OCI-LY1 (cell line): ENCODE measurements at regions not wholly inside any gene's neighbourhood (a gene's known extent, or its start where the extent isn't known, plus 50 kb on each side); places are given as distances from the start of the nearest gene placed in this dataset.
A peak's percentile ranks its signal among the peaks of the same experiment; 100 is the strongest.

Source experiments
- H2AFZ ChIP-seq: fragments of 200-600 bp; sonication (generic), shearing (Covaris generic); 2 replicates; pipeline ENCODE4 v1.6.0; 2014; ENCODE audit warnings: antibody characterized with exemption, mild to moderate bottlenecking, low read length
- H3F3A ChIP-seq: fragments of 200-600 bp; sonication (generic), shearing (Covaris generic); 2 replicates; pipeline ENCODE4 v1.6.0; 2014; ENCODE audit warnings: mild to moderate bottlenecking, antibody characterized with exemption, low read length, moderate library complexity; ENCODE audit not compliant: insufficient read depth
- H3K27ac ChIP-seq: fragments of 200-600 bp; sonication (generic); 2 replicates; pipeline ENCODE4 v1.5.1; 2014; ENCODE audit warnings: low read length, mixed run types, mild to moderate bottlenecking, low read depth; ENCODE audit not compliant: poor library complexity, severe bottlenecking
- H3K27me3 ChIP-seq: fragments of 200-600 bp; sonication (generic); 2 replicates; pipeline ENCODE4 v1.6.0; 2014; ENCODE audit warnings: antibody characterized with exemption, mild to moderate bottlenecking, low read length, moderate library complexity; ENCODE audit not compliant: insufficient read depth
- H3K36me3 ChIP-seq: fragments of 200-600 bp; sonication (generic); 2 replicates; pipeline ENCODE4 v1.6.1; 2014; ENCODE audit warnings: mild to moderate bottlenecking, antibody characterized with exemption, low read length, moderate library complexity, mixed read lengths; ENCODE audit not compliant: insufficient read depth
- H3K4me1 ChIP-seq: fragments of 200-600 bp; sonication (generic); 2 replicates; pipeline ENCODE4 v1.5.1; 2014; ENCODE audit warnings: mild to moderate bottlenecking, low read length, moderate library complexity; ENCODE audit not compliant: insufficient read depth, severe bottlenecking
- H3K4me2 ChIP-seq: fragments of 200-600 bp; sonication (generic), shearing (Covaris generic); 2 replicates; pipeline ENCODE4 v1.6.1; 2014; ENCODE audit warnings: low read length
- H3K4me3 ChIP-seq: fragments of 200-600 bp; sonication (generic); 2 replicates; pipeline ENCODE4 v1.5.1; 2014; ENCODE audit warnings: low read length, low read depth, mild to moderate bottlenecking, mixed read lengths; ENCODE audit not compliant: poor library complexity, severe bottlenecking
- H3K79me2 ChIP-seq: fragments of 200-600 bp; shearing (Covaris generic); 2 replicates; pipeline ENCODE4 v1.6.1; 2016; ENCODE audit warnings: mixed run types, low read length, mixed read lengths; ENCODE audit not compliant: insufficient read depth
- H3K9ac ChIP-seq: fragments of 200-600 bp; sonication (generic), shearing (Covaris generic); 2 replicates; pipeline ENCODE4 v1.6.1; 2014; ENCODE audit warnings: mild to moderate bottlenecking, low read length, mixed read lengths
- H3K9me2 ChIP-seq: fragments of 200-600 bp; sonication (generic), shearing (Covaris generic); 2 replicates; pipeline ENCODE4 v1.6.1; 2014; ENCODE audit warnings: low read depth, mild to moderate bottlenecking, low read length, mixed read lengths
- H3K9me3 ChIP-seq: fragments of 200-600 bp; shearing (Covaris generic); 2 replicates; pipeline ENCODE4 v1.6.1; 2014; ENCODE audit warnings: low read length, mixed read lengths
- H4K20me1 ChIP-seq: fragments of 200-600 bp; sonication (generic), shearing (Covaris generic); 2 replicates; pipeline ENCODE4 v1.6.0; 2016; ENCODE audit warnings: mild to moderate bottlenecking, low read length; ENCODE audit not compliant: insufficient read depth
- EZH2 ChIP-seq: fragments of 200-600 bp; sonication (generic), shearing (Covaris generic); IDR thresholded peaks from 2 replicates; pipeline ENCODE4 v1.8.0; 2017; ENCODE audit warnings: borderline replicate concordance, mixed run types, mild to moderate bottlenecking, antibody characterized with exemption, low read length, moderate library complexity, mixed read lengths
- TF ChIP-seq, protein P1 (sequence below): fragments of 200-600 bp; sonication (generic), shearing (Covaris generic); IDR thresholded peaks from 2 replicates; pipeline ENCODE4 v1.5.1; 2017; ENCODE audit warnings: mild to moderate bottlenecking, antibody characterized with exemption, low read length, moderate library complexity, mixed read lengths

DNA sequence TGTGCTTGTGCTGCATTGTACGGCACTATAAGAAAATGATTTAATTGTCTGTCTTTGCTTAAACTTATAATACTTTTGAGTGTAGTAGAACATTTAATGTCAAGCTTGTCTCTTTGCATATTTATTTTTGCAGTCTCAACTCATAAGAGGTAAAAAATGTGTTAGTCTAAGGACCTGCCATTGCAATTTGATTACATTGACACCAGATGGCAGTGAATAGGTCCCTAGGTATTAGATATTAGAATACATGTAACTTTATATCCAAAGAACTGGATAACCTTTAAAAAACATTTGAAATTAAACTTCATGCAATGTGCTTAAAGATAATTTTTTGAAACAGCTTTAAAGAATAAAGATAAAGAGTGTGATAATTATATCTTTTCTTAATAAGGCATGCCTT lies 1421.3 kb downstream of the OLFM4 start:
- no peaks in the 10 kb centered on the region for H3F3A ChIP-seq
- H2AFZ ChIP-seq, result no peak overlapping the region
- no peaks in the 10 kb centered on the region for H3K79me2 ChIP-seq
- no peak overlapping the region for H3K4me2 ChIP-seq
- no peaks in the 10 kb centered on the region for H4K20me1 ChIP-seq
- no peaks in the 10 kb centered on the region for H3K9me3 ChIP-seq
- H3K9me2 ChIP-seq, result no peaks in the 10 kb centered on the region
- H3K27me3 ChIP-seq, result no peaks in the 10 kb centered on the region
- H3K4me3 ChIP-seq, result no peak overlapping the region
- no peak overlapping the region for H3K9ac ChIP-seq
- no peak for TF ChIP-seq EZH2
- TF ChIP-seq, protein P1, sequence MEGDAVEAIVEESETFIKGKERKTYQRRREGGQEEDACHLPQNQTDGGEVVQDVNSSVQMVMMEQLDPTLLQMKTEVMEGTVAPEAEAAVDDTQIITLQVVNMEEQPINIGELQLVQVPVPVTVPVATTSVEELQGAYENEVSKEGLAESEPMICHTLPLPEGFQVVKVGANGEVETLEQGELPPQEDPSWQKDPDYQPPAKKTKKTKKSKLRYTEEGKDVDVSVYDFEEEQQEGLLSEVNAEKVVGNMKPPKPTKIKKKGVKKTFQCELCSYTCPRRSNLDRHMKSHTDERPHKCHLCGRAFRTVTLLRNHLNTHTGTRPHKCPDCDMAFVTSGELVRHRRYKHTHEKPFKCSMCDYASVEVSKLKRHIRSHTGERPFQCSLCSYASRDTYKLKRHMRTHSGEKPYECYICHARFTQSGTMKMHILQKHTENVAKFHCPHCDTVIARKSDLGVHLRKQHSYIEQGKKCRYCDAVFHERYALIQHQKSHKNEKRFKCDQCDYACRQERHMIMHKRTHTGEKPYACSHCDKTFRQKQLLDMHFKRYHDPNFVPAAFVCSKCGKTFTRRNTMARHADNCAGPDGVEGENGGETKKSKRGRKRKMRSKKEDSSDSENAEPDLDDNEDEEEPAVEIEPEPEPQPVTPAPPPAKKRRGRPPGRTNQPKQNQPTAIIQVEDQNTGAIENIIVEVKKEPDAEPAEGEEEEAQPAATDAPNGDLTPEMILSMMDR, result peak; percentile 31; the same call in 1 of the 2 replicates
- H3K4me1 ChIP-seq, result no peaks in the 10 kb centered on the region
- no peak overlapping the region for H3K27ac ChIP-seq
- no peaks in the 10 kb centered on the region for H3K36me3 ChIP-seq

DNA sequence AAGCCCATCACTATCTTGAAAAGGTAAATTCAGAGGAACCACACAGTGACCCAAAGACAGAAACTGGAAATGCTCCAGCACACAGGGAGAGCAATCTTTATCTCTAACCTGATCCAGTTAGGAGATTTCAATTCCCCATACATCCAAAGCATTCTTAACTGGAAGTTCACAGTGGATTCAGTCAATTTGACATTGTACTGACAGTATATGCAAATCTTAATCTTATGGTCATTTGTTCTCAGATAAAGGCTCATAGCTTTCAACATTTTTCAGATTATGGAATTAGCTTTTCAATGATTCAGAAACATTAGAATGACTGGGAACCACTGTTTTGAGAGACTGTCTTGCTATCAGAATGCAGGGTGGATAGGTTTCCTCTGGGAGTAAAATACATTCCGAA lies 1455.6 kb downstream of the OLFM4 start:
- TF ChIP-seq, protein P1, result no peak
- no peak for TF ChIP-seq EZH2
- Histone ChIP-seq H2AFZ (no peak overlapping the region), H3K4me1 (no peaks in the 10 kb centered on the region), H4K20me1 (no peaks in the 10 kb centered on the region), H3K9me3 (no peaks in the 10 kb centered on the region), H3F3A (no peaks in the 10 kb centered on the region), H3K36me3 (no peaks in the 10 kb centered on the region), H3K4me3 (no peak overlapping the region), H3K27me3 (no peaks in the 10 kb centered on the region), H3K9me2 (no peaks in the 10 kb centered on the region), H3K4me2 (no peak overlapping the region), H3K79me2 (no peaks in the 10 kb centered on the region), H3K27ac (no peak overlapping the region), H3K9ac (no peak overlapping the region)

DNA sequence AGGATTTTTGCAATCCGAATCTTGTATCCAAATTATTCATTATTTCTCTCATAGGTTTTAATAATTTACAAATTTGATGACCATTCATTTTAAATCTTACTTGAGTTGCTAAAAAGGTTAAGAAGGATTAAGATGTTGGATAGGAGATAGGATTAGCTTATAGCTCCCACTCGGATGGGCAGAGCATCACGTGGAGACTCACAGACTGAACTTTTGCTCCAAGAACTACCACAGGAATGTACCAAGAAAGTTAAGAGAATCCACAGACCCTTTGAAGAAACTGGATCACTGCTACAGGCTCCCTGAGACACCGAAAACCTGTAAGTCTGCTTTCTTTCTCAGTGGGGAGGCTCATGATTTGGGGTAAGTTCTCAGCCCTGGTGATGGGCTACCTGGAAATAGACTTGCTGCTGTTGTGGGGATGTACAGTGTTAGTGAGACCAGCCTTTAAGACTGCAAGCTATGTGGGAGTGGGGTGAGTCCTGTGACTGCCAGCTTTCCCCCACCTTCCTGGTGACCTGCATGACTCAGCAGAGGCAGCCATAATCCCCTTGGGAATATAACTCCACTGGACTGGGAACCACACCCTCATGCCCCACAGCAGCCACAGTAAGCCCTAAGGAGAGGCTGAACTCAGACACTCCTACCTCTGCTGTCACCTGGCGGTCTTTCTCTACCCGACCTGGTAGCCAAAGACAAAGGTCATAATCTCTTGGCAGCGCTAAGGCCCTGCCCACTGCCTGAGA lies 1458.0 kb downstream of the OLFM4 start:
- Histone ChIP-seq H3K4me1 (no peaks in the 10 kb centered on the region), H3F3A (no peaks in the 10 kb centered on the region), H3K36me3 (no peaks in the 10 kb centered on the region), H3K27ac (no peak overlapping the region), H3K9ac (no peak overlapping the region), H2AFZ (no peak overlapping the region), H3K27me3 (no peaks in the 10 kb centered on the region), H3K79me2 (no peaks in the 10 kb centered on the region), H3K9me2 (no peaks in the 10 kb centered on the region), H3K4me3 (no peak overlapping the region), H4K20me1 (no peaks in the 10 kb centered on the region), H3K9me3 (no peaks in the 10 kb centered on the region), H3K4me2 (no peak overlapping the region)
- TF ChIP-seq, protein P1, result no peak
- TF ChIP-seq EZH2, result no peak
